ENCODE measurements at regions not wholly inside any gene's neighbourhood (a gene's known extent, or its start where the extent isn't known, plus 50 kb on each side); places are given as distances from the start of the nearest gene placed in this dataset.

DNA sequence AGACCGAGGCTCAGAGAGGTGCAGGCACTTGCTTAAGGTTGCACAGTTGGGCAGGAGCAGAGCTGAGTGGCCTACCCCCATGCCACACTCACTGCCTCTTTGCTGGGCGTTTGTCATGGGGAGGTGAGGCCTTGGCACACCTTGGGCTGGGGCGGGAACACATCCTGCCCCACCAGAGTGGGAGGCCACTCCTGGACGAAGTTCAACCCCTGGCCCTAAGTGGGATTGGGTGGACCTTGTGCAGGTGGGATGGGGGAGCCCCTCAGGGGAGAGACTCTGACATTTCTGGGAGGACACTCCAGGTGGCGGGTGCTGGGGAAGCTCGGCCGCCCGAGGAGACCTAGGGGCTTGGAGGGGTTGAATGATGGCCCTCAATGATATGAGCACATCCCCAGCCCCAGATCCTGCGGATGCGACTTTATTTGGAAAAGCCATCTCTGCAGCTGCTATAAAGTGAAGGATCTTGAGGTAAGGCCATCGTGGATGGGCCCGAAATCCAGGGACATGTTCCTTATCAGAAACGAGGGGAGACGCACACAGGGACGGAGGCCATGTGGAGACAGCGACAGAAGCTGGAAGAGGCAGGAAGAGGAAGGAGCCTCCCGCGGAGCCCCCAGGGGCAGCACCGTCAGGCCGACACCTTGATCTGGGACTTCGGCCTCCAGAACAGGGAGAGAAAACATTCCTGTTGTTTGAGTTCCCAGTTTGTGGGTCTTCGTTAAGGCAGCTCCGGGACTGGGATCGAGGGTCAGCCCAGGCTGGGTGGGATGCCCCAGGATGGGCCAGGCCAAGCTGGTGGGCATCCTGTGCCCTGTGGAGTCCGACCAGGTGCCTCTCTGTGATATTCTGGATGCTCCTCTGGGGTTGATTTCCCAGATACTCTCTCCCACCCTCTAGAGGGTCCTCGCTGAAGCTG is 111.6 kb upstream of the LRPAP1 start:
- H3K9me3 ChIP-seq (ENCODE audit: control insufficient read depth in 2 of 2, insufficient read depth in 1 of 2, low read depth in 1 of 2, low read length in 1 of 2), result peaks cover 0 to 2% of the 10 kb centered on the region in 2 donors
- H3K4me3 ChIP-seq (ENCODE audit: low read depth in 1 of 2, low read length in 2 of 2), result no peak overlapping the region
- H3K36me3 ChIP-seq (ENCODE audit: control insufficient read depth in 2 of 2, insufficient read depth in 2 of 2, low read length in 1 of 2), result no peaks in the 10 kb centered on the region
- no peak overlapping the region for H3K27ac ChIP-seq (ENCODE audit: low read depth in 2 of 2, low read length in 1 of 2)
- 81 to 86% methylated on average over 26 of the region's 26 CpGs for WGBS, 2 donors
- H3K27me3 ChIP-seq (ENCODE audit: control insufficient read depth in 1 of 2, insufficient read depth in 2 of 2, low read length in 2 of 2), result no peaks in the 10 kb centered on the region
- H3K4me1 ChIP-seq (ENCODE audit: control insufficient read depth in 2 of 2, insufficient read depth in 2 of 2, low read length in 1 of 2), result no peaks in the 10 kb centered on the region

DNA sequence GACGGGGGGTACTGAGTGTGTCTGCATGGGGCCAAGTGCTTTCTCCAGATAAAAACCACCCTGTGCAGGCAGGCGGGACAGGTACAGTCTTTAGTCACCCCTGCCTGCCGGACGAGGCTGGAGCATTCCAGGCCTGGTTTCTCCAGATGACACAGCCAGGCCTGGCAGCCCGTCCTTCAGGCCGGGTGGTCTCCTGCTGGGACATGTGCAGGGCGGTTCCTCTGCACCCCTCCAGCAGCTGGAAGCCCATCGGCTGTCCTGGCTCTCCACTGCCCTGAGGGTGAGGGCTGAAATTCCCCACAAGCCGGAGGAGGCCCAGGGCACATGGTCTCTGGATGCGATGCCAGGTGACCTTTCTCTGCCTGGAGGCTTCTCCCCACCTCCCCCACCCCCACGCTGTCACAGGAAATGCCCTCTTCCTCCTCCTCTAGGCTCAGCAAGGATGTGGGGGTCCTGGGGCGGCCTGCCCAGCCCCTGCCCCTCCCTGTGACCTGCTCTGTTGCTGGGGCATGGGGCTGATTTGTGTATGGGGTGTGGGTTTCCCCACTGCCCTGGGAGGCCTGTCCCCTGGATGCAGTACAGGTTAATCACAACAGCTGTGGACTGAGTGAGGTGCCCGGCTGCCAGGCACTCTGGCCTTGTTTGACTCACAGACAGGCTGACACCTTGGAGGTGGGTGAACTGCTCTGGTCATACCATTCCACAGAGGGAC is 110.7 kb upstream of the LRPAP1 start:
- Histone ChIP-seq H3K36me3 (ENCODE audit: control insufficient read depth in 2 of 2, insufficient read depth in 2 of 2, low read length in 1 of 2) (no peaks in the 10 kb centered on the region), H3K4me1 (ENCODE audit: control insufficient read depth in 2 of 2, insufficient read depth in 2 of 2, low read length in 1 of 2) (no peaks in the 10 kb centered on the region), H3K27me3 (ENCODE audit: control insufficient read depth in 1 of 2, insufficient read depth in 2 of 2, low read length in 2 of 2) (no peaks in the 10 kb centered on the region), H3K4me3 (ENCODE audit: low read depth in 1 of 2, low read length in 2 of 2) (no peak overlapping the region), H3K27ac (ENCODE audit: low read depth in 2 of 2, low read length in 1 of 2) (no peak overlapping the region), H3K9me3 (ENCODE audit: control insufficient read depth in 2 of 2, insufficient read depth in 1 of 2, low read depth in 1 of 2, low read length in 1 of 2) (peaks cover 0 to 2% of the 10 kb centered on the region in 2 donors)
- WGBS, 2 donors, result 69 to 73% methylated on average over 12 to 13 of the region's 13 CpGs

DNA sequence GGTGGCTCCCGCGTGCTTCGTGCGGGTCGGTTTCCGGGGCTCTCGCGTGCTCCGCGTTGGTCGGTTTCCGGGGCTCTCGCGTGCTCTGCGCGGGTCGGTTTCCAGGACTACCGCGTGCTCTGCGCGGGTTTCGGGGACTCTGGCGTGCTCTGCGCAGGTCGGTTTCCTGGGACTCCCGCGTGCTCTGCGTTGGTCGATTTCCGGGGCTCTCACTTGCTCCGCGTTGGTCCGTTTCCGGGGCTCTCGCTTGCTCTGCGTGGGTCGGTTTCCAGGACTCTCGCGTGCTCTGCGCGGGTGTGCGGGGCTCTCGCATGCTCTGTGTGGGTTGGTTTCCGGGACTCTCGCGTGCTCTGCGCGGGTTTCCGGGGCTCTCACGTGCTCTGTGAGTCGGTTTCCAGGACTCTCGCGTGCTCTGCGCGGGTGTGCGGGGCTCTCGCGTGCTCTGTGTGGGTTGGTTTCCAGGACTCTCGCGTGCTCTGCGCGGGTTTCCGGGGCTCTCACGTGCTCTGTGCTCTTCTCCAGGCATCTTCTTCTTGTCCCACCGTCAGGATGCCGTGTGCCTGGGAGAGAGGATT is 109.9 kb upstream of the LRPAP1 start:
- no peaks in the 10 kb centered on the region for H3K4me1 ChIP-seq (ENCODE audit: control insufficient read depth in 2 of 2, insufficient read depth in 2 of 2, low read length in 1 of 2)
- no peaks in the 10 kb centered on the region for H3K36me3 ChIP-seq (ENCODE audit: control insufficient read depth in 2 of 2, insufficient read depth in 2 of 2, low read length in 1 of 2)
- peaks cover 0 to 2% of the 10 kb centered on the region in 2 donors for H3K9me3 ChIP-seq (ENCODE audit: control insufficient read depth in 2 of 2, insufficient read depth in 1 of 2, low read depth in 1 of 2, low read length in 1 of 2)
- H3K27ac ChIP-seq (ENCODE audit: low read depth in 2 of 2, low read length in 1 of 2), result no peak overlapping the region
- no peak overlapping the region for H3K4me3 ChIP-seq (ENCODE audit: low read depth in 1 of 2, low read length in 2 of 2)
- H3K27me3 ChIP-seq (ENCODE audit: control insufficient read depth in 1 of 2, insufficient read depth in 2 of 2, low read length in 2 of 2), result no peaks in the 10 kb centered on the region
- 94 to 96% methylated on average over 66 of the region's 66 CpGs for WGBS, 2 donors

DNA sequence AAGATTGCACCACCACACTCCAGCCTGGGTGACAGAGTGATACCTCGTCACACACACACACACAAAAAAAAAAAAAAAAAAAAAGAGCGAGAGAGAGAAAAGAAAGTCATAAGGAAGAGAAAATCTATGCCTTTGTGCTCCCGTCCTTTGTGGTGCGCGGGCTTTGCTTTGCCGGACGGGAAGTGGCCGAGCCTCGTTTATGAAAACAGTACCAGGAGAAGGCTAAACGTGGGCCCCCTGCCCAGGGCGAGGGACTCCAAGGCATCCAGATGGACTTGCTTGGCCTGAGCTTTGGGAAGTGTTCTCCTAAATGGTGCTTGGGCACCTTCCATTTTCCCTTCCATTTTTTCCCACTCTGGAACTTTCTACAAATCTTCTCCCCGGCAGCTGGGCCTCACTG is 109.3 kb upstream of the LRPAP1 start:
- 83 to 84% methylated on average over 11 to 12 of the region's 12 CpGs for WGBS, 2 donors
- peaks cover 0 to 2% of the 10 kb centered on the region in 2 donors for H3K9me3 ChIP-seq (ENCODE audit: control insufficient read depth in 2 of 2, insufficient read depth in 1 of 2, low read depth in 1 of 2, low read length in 1 of 2)
- no peaks in the 10 kb centered on the region for H3K27me3 ChIP-seq (ENCODE audit: control insufficient read depth in 1 of 2, insufficient read depth in 2 of 2, low read length in 2 of 2)
- H3K27ac ChIP-seq (ENCODE audit: low read depth in 2 of 2, low read length in 1 of 2), result no peak overlapping the region
- H3K4me1 ChIP-seq (ENCODE audit: control insufficient read depth in 2 of 2, insufficient read depth in 2 of 2, low read length in 1 of 2), result no peaks in the 10 kb centered on the region
- no peak overlapping the region for H3K4me3 ChIP-seq (ENCODE audit: low read depth in 1 of 2, low read length in 2 of 2)
- no peaks in the 10 kb centered on the region for H3K36me3 ChIP-seq (ENCODE audit: control insufficient read depth in 2 of 2, insufficient read depth in 2 of 2, low read length in 1 of 2)

DNA sequence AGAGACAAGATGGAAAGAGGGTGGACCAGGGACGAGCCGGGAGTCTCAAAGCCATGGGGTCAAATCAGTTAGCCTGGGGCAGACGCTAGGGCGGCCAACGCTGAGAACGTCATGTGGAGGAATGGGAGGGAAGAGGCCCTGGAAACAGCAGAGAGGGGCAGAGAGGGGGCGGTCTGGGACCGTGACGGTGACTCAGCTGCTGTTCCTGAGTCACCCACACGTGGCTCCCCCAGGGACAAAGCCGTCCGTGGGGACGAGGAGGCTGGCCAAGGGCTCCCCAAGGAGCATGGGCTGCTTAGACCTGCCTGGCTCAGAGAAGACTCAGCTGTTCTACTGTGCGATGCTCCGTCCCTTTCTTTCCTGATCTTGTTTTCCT is 108.4 kb upstream of the LRPAP1 start:
- H3K4me1 ChIP-seq (ENCODE audit: control insufficient read depth in 2 of 2, insufficient read depth in 2 of 2, low read length in 1 of 2), result no peaks in the 10 kb centered on the region

DNA sequence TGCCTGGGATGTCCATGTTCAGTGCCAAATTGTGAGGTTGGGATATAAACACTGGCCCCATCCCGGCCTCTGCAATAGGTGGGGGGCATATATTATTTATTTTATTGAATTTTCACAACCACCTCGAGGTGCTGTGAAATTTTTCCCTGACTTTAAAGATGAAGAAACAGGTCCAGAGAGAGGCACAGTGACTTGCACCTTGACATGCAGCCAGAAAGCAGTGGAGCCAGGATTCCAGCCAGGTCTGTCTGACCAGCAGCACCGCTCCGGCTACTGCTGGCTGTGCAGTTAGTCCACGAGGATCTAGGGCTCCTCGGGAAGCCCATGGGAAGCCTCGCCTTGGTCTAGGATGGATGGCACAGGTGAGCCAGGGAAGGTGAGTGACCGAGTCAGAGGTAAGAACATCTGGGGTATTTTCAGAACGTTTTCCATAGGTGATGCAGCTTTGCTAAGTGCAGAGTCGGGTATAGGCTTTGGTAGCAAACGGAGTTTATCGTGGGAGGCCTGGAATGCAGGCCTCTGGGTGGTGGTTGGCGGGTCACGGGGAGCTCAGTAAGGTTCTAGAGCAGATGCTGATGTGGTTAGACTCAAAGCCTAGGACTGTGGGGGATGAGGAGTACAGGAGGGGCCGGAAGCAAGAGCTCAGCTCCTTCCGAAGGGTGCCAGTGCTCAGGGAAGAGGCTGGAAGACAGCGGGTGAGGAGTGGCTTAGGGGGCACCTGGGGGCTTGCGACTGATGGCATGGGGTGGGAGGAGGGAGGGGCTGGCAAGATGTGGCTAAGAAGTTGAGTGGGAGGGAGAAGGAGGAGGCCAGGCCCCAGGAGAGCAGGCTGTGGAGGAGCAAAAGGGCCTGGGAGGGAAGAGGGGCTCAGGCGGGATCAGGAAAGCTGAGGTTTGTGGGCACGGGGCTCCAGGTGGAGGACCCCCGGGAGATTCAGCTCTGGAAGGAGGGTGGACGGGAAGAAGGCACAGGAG is 107.7 kb upstream of the LRPAP1 start:
- H3K9me3 ChIP-seq (ENCODE audit: control insufficient read depth in 2 of 2, insufficient read depth in 1 of 2, low read depth in 1 of 2, low read length in 1 of 2), result peaks cover 0 to 2% of the 10 kb centered on the region in 2 donors
- H3K36me3 ChIP-seq (ENCODE audit: control insufficient read depth in 2 of 2, insufficient read depth in 2 of 2, low read length in 1 of 2), result no peaks in the 10 kb centered on the region
- no peak overlapping the region for H3K27ac ChIP-seq (ENCODE audit: low read depth in 2 of 2, low read length in 1 of 2)
- no peaks in the 10 kb centered on the region for H3K4me1 ChIP-seq (ENCODE audit: control insufficient read depth in 2 of 2, insufficient read depth in 2 of 2, low read length in 1 of 2)
- H3K27me3 ChIP-seq (ENCODE audit: control insufficient read depth in 1 of 2, insufficient read depth in 2 of 2, low read length in 2 of 2), result no peaks in the 10 kb centered on the region
- WGBS, 2 donors, result 69 to 74% methylated on average over 22 of the region's 22 CpGs
- H3K4me3 ChIP-seq (ENCODE audit: low read depth in 1 of 2, low read length in 2 of 2), result no peak overlapping the region

More for the DNA sequence above, 108.4 kb upstream of the LRPAP1 start:
- 43 to 46% methylated on average over 15 of the region's 15 CpGs for WGBS, 2 donors
- Histone ChIP-seq H3K9me3 (ENCODE audit: control insufficient read depth in 2 of 2, insufficient read depth in 1 of 2, low read depth in 1 of 2, low read length in 1 of 2) (peaks cover 0 to 2% of the 10 kb centered on the region in 2 donors), H3K4me3 (ENCODE audit: low read depth in 1 of 2, low read length in 2 of 2) (no peak overlapping the region), H3K27ac (ENCODE audit: low read depth in 2 of 2, low read length in 1 of 2) (no peak overlapping the region), H3K27me3 (ENCODE audit: control insufficient read depth in 1 of 2, insufficient read depth in 2 of 2, low read length in 2 of 2) (no peaks in the 10 kb centered on the region), H3K36me3 (ENCODE audit: control insufficient read depth in 2 of 2, insufficient read depth in 2 of 2, low read length in 1 of 2) (no peaks in the 10 kb centered on the region)

DNA sequence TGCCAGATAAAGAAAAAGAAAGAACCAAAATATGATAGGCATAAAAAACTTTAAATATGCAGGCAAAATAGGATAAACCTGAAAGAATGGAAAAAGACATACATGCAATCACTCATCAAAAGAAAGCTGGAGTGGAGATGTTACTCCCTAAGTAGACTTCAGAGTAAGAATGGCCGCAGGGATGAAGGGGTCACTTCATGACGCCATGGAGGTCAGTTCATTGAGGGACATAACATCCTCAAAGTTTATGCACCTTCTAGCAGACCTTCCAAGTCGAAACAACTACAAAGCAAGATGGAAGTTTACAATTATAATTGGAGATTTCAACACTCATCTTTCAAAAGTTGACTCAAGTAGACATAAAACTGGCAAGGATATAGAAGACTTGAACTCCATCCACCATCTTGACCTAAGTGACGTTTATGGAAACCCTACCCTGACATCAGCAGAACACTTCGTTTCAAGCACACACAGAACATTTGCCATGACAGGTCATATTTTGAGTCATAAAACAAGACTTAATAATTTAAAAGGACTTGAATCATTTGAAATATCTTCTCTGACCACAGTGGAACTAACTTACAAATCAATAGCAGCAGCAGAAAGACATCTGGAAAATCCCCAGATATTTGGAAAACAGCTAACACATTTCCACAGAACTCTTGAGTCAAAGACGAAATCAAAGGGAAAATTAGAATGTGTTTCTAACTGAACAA is 106.0 kb upstream of the LRPAP1 start:
- Histone ChIP-seq H3K9me3 (ENCODE audit: control insufficient read depth in 2 of 2, insufficient read depth in 1 of 2, low read depth in 1 of 2, low read length in 1 of 2) (peaks cover 0 to 2% of the 10 kb centered on the region in 2 donors), H3K27ac (ENCODE audit: low read depth in 2 of 2, low read length in 1 of 2) (no peak overlapping the region), H3K4me3 (ENCODE audit: low read depth in 1 of 2, low read length in 2 of 2) (no peak overlapping the region), H3K36me3 (ENCODE audit: control insufficient read depth in 2 of 2, insufficient read depth in 2 of 2, low read length in 1 of 2) (no peaks in the 10 kb centered on the region), H3K4me1 (ENCODE audit: control insufficient read depth in 2 of 2, insufficient read depth in 2 of 2, low read length in 1 of 2) (no peaks in the 10 kb centered on the region), H3K27me3 (ENCODE audit: control insufficient read depth in 1 of 2, insufficient read depth in 2 of 2, low read length in 2 of 2) (no peaks in the 10 kb centered on the region)
- WGBS, 2 donors, result 64 to 69% methylated on average over 6 of the region's 6 CpGs

DNA sequence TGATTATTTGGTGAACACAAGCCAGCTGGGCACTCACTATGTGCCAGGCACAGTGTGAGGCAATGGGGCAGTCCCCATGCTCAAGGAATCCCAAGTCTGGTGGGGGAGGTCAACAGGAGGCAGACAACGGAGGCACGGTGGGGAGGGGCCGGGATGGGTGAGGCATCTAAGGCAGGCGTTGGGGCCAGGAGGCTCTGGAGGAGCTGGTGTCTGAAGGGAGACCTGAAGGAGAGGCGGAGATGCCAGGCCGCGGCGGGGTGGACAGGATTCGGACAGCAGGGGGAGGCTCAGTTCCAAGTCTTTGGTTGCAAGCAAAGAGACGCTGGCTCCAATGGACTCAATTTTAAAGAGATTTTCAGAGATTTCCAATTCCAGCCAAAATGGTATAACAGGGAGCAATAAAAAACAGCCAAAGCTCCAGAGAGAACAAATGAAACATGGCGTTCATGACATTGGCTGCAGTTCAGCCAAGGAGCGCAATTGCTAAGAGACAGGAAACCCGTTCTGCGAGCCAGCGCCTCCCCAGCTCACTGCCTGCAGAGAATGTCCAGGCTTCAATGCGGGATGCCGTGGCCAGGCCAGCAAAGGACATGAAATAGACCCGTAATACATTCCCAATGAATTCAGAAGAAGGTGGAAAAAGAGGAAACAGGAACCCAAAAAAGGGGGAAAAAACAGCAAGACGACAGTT is 105.2 kb upstream of the LRPAP1 start:
- H3K4me1 ChIP-seq (ENCODE audit: control insufficient read depth in 2 of 2, insufficient read depth in 2 of 2, low read length in 1 of 2), result no peaks in the 10 kb centered on the region
- H3K4me3 ChIP-seq (ENCODE audit: low read depth in 1 of 2, low read length in 2 of 2), result no peak overlapping the region
- H3K27ac ChIP-seq (ENCODE audit: low read depth in 2 of 2, low read length in 1 of 2), result no peak overlapping the region
- no peaks in the 10 kb centered on the region for H3K36me3 ChIP-seq (ENCODE audit: control insufficient read depth in 2 of 2, insufficient read depth in 2 of 2, low read length in 1 of 2)
- H3K9me3 ChIP-seq (ENCODE audit: control insufficient read depth in 2 of 2, insufficient read depth in 1 of 2, low read depth in 1 of 2, low read length in 1 of 2), result peaks cover 0 to 2% of the 10 kb centered on the region in 2 donors
- 78 to 84% methylated on average over 19 of the region's 19 CpGs for WGBS, 2 donors
- H3K27me3 ChIP-seq (ENCODE audit: control insufficient read depth in 1 of 2, insufficient read depth in 2 of 2, low read length in 2 of 2), result no peaks in the 10 kb centered on the region
